Suprapubic skin (tissue), 4 donors: ENCODE measurements at regions not wholly inside any gene's neighbourhood (a gene's known extent, or its start where the extent isn't known, plus 50 kb on each side); places are given as distances from the start of the nearest gene placed in this dataset.

ENCODE experiments used
- DNase-seq, 2 donors: peaks; one replicate each; pipeline ENCODE4 v3.0.0-alpha.2; 2019; ENCODE audit warnings: low spot score in 2 of 2
- H3K27ac ChIP-seq: fragments of 200-600 bp; sonication (generic); one replicate; pipeline ENCODE4 v1.5.1; 2019
- H3K27me3 ChIP-seq: fragments of 200-600 bp; sonication (generic); one replicate; pipeline ENCODE4 v1.5.1; 2019
- H3K36me3 ChIP-seq: fragments of 200-600 bp; sonication (generic); one replicate; pipeline ENCODE4 v1.5.1; 2019
- H3K4me1 ChIP-seq: fragments of 200-600 bp; sonication (generic); one replicate; pipeline ENCODE4 v1.5.1; 2019
- H3K4me3 ChIP-seq: fragments of 200-600 bp; sonication (generic); one replicate; pipeline ENCODE4 v1.5.1; 2019; ENCODE audit warnings: mild to moderate bottlenecking
- H3K9me3 ChIP-seq: fragments of 200-600 bp; sonication (generic); one replicate; pipeline ENCODE4 v1.5.1; 2019
- CTCF ChIP-seq, 2 donors: fragments of 200-600 bp in 1 of 2; fragments of 450-650 bp in 1 of 2; sonication (generic) in 1 of 2; IDR thresholded peaks; one replicate each; pipeline ENCODE4 v1.5.1; 2016 to 2019; ENCODE audit warnings: antibody characterized with exemption in 2 of 2, mild to moderate bottlenecking in 1 of 2, moderate library complexity in 1 of 2
- EP300 ChIP-seq: sonication (generic); formaldehyde crosslinking; IDR thresholded peaks from one replicate; pipeline ENCODE4 v1.6.1; 2017; ENCODE audit warnings: antibody characterized with exemption
- POLR2A ChIP-seq, 2 donors: fragments of 450-650 bp; IDR thresholded peaks; one replicate each; pipeline ENCODE4 v1.6.1; 2017; ENCODE audit warnings: antibody characterized with exemption in 2 of 2, mild to moderate bottlenecking in 2 of 2, moderate library complexity in 2 of 2
- POLR2AphosphoS5 ChIP-seq, 3 donors: sonication (generic); formaldehyde crosslinking; IDR thresholded peaks; one replicate each; pipeline ENCODE4 v1.6.1; 2017; ENCODE audit warnings: antibody characterized with exemption in 3 of 3
- WGBS: methylation state at CpG from one replicate; pipeline ENCODE4 v1.1.5; 2018; 5-methylcytosine and 5-hydroxymethylcytosine counted together

- Histone ChIP-seq H3K27me3 (no peaks in the 10 kb centered on the region), H3K4me1 (no peaks in the 10 kb centered on the region), H3K4me3 (no peak overlapping the region), H3K36me3 (no peaks in the 10 kb centered on the region), H3K27ac (no peak overlapping the region), H3K9me3 (no peaks in the 10 kb centered on the region)
- no peak for TF ChIP-seq POLR2A (IDR thresholded peaks at IDR 0.05)
- TF ChIP-seq POLR2AphosphoS5 (IDR thresholded peaks at IDR 0.05): no peak
- no peak for TF ChIP-seq EP300
- no peak for TF ChIP-seq CTCF (IDR thresholded peaks at IDR 0.05)
- 84% methylated on average over 2 of the region's 2 CpGs for WGBS
- no peak for DNase-seq
Measured at GRCh38 chr1:229213797-229214196, 57.1 kb upstream of the RAB4A start.

DNA sequence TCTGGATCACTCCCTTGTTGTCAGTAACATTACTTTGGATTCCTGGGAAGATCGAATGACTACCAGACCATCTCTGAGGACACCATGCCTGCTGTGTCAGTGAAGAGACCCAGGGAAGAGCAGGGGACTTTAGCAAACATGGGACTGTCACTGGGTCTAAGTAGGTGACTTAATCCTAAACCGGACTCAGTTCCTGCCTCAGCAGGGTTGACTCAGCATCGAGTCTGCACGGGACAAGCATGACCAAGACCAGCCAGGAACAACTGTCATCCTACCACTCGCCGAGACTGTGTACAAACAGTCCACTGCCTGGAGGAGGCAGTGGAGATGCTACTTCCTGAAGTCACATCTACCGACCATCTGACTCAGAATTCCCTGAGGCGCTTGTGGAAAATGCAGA, 53.2 kb upstream of the RAB4A start:
- DNase-seq: no peak
- H3K4me1 ChIP-seq: peaks cover 9% of the 10 kb centered on the region
- no peak overlapping the region for H3K27ac ChIP-seq
- H3K4me3 ChIP-seq: no peak overlapping the region
- WGBS: 68% methylated on average over 8 of the region's 8 CpGs
- H3K9me3 ChIP-seq: no peaks in the 10 kb centered on the region
- H3K36me3 ChIP-seq: no peaks in the 10 kb centered on the region
- no peaks in the 10 kb centered on the region for H3K27me3 ChIP-seq
- TF ChIP-seq POLR2AphosphoS5 (IDR thresholded peaks at IDR 0.05): no peak
- TF ChIP-seq EP300: no peak
- TF ChIP-seq CTCF (IDR thresholded peaks at IDR 0.05): no peak
- no peak for TF ChIP-seq POLR2A (IDR thresholded peaks at IDR 0.05)

- WGBS: 81% methylated on average over 1 of the region's 1 CpG
- TF ChIP-seq POLR2AphosphoS5 (IDR thresholded peaks at IDR 0.05): no peak
- no peak for TF ChIP-seq CTCF (IDR thresholded peaks at IDR 0.05)
- no peak for TF ChIP-seq POLR2A (IDR thresholded peaks at IDR 0.05)
- TF ChIP-seq EP300: no peak
- H3K9me3 ChIP-seq: no peaks in the 10 kb centered on the region
- H3K27ac ChIP-seq: no peak overlapping the region
- H3K4me1 ChIP-seq: peaks cover 9% of the 10 kb centered on the region
- no peak for DNase-seq
- no peak overlapping the region for H3K4me3 ChIP-seq
- no peaks in the 10 kb centered on the region for H3K27me3 ChIP-seq
- H3K36me3 ChIP-seq: no peaks in the 10 kb centered on the region
Measured at GRCh38 chr1:229218612-229219025, 52.3 kb upstream of the RAB4A start.

DNA sequence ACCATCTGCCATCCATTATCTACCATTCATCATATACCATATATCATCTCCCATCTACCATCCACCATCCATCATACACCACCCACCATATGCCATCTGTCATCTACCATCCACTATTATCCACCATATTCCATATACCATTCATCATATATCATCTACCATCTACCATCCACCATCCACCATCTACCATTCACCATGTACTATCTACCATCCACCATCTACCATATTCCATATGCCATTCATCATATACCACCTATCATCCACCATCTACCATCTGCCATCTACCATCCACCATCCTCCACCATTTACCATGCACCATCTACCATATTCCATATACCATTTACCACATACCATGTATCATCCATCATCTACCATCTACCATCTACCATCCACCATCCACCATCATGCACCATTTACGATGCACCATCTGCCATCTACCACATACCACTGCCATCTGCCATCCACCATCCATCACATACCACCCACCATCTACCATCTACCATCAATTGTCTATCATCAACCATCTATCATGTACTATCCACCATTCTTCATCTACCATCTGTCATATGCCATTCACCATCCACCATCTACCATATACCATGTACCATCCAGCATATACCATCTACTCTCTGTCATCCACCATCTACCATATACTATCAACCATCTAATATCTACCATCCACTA, 50.6 kb upstream of the RAB4A start:
- Histone ChIP-seq H3K9me3 (no peaks in the 10 kb centered on the region), H3K4me1 (peaks cover 19% of the 10 kb centered on the region), H3K4me3 (no peak overlapping the region), H3K27me3 (no peaks in the 10 kb centered on the region), H3K27ac (peak overlapping the region; percentile 66), H3K36me3 (no peaks in the 10 kb centered on the region)
- 98% methylated on average over 1 of the region's 1 CpG for WGBS
- no peak for DNase-seq
- TF ChIP-seq POLR2AphosphoS5 (IDR thresholded peaks at IDR 0.05) (no peak), CTCF (IDR thresholded peaks at IDR 0.05) (no peak), EP300 (no peak), POLR2A (IDR thresholded peaks at IDR 0.05) (no peak)

DNA sequence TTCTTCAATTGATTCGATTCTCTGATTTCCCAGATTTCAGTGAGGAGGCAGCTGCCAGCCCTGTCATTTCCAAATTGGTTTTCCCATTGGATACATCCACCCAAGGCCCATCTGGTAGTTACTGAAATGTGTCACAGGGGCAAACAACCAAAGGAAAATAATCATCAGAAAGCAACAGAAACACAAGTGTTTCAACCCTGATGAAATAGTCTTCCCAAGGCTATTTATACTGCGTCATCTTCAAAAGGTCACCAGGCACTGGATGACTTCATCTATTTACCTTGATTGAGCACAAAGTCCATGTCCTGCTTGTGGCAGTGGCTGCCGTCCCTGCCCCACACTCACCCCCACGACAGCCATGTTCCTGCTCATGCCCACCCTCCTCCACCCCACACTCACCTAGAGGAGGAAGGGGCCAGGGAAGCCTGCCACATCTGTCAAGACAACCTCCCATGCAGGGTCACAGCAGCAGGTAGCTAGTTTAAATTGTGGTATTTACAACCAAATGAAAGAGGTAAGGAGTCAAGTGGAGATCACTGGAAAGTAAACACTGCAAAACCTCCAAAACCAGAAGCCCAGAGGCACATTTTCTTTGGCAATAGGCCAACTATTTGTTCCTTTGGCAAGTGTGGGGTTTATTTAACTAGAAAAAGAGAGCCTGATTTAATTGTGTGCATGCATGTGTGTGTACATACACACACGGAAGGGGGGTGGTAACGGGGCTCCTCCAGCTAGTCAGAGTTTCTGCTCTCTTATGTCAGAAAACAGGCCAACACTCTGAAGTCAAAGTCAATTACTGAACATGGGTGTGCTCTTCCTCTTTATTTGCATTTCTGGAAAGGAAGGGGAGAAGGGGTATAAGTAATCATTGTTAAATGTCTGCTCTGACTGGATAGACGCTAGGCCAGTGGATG, 49.5 kb upstream of the RAB4A start:
- no peak for TF ChIP-seq POLR2AphosphoS5 (IDR thresholded peaks at IDR 0.05)
- no peak for TF ChIP-seq EP300
- TF ChIP-seq CTCF (IDR thresholded peaks at IDR 0.05): no peak
- TF ChIP-seq POLR2A (IDR thresholded peaks at IDR 0.05): no peak
- Histone ChIP-seq H3K27me3 (no peaks in the 10 kb centered on the region), H3K36me3 (no peaks in the 10 kb centered on the region), H3K9me3 (no peaks in the 10 kb centered on the region), H3K4me3 (no peak overlapping the region), H3K4me1 (peaks cover 23% of the 10 kb centered on the region), H3K27ac (peak overlapping the region; percentile 66)
- 49% methylated on average over 7 of the region's 7 CpGs for WGBS
- no peak for DNase-seq
